22Rv1 (cell line): ENCODE measurements at regions not wholly inside any gene's neighbourhood (a gene's known extent, or its start where the extent isn't known, plus 50 kb on each side); places are given as distances from the start of the nearest gene placed in this dataset.

ENCODE experiments used
- ZFX ChIP-seq: fragments of 450-650 bp; IDR thresholded peaks from 2 replicates; pipeline ENCODE4 v1.6.1; 2017; ENCODE audit warnings: antibody characterized with exemption, borderline replicate concordance
- TF ChIP-seq, protein P1 (sequence below): fragments of 450-650 bp; IDR thresholded peaks from 2 replicates; pipeline ENCODE4 v1.5.1; 2017; ENCODE audit warnings: mild to moderate bottlenecking

DNA sequence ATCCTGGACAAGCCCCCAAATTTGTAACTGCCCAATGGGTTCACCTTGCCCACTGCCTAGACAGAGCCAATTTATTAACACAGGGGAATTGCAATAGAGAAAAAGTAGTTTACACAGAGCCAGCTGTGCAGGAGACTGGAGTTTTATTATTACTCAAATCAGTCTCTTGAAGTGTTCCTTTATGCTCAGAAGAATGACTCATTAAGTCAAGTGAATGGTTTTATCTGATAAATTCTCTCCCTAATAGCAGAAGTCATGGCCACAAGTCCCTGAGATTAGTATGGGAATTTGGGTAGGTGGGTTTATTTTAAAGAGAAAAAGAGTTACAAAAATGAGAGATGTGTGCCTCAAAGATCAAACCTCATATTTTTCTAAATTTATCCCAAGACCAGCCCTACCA is 122.8 kb upstream of the NUDT4 start:
- TF ChIP-seq, protein P1, sequence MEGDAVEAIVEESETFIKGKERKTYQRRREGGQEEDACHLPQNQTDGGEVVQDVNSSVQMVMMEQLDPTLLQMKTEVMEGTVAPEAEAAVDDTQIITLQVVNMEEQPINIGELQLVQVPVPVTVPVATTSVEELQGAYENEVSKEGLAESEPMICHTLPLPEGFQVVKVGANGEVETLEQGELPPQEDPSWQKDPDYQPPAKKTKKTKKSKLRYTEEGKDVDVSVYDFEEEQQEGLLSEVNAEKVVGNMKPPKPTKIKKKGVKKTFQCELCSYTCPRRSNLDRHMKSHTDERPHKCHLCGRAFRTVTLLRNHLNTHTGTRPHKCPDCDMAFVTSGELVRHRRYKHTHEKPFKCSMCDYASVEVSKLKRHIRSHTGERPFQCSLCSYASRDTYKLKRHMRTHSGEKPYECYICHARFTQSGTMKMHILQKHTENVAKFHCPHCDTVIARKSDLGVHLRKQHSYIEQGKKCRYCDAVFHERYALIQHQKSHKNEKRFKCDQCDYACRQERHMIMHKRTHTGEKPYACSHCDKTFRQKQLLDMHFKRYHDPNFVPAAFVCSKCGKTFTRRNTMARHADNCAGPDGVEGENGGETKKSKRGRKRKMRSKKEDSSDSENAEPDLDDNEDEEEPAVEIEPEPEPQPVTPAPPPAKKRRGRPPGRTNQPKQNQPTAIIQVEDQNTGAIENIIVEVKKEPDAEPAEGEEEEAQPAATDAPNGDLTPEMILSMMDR: no peak
- TF ChIP-seq ZFX: no peak
